OCI-LY7 (cell line): ENCODE measurements at regions not wholly inside any gene's neighbourhood (a gene's known extent, or its start where the extent isn't known, plus 50 kb on each side); places are given as distances from the start of the nearest gene placed in this dataset.

ENCODE experiments used
- BruUV-seq: library from RNA; stranded (reverse); fragments of 400-500 nt; replicated peaks from 2 replicates; lab custom pipeline; 2021; lab: Mats Ljungman, UMichigan
- CTCF ChIA-PET: fragments of 300-600 bp; sonication (Branson Sonifier 250); formaldehyde crosslinking; loops from one replicate; lab custom pipeline; 2022; ENCODE audit warnings: antibody characterized with exemption; ENCODE audit not compliant: unreplicated experiment; lab: Charles Lee
- POLR2A ChIA-PET: fragments of 300-600 bp; sonication (Branson Sonifier 250); formaldehyde crosslinking; loops from one replicate; lab custom pipeline; 2022; ENCODE audit warnings: antibody characterized with exemption; lab: Charles Lee
- DNase-seq: peaks from one replicate; pipeline ENCODE4 v3.0.0-alpha.2; 2015; ENCODE audit warnings: low spot score
- H2AFZ ChIP-seq: fragments of 200-600 bp; sonication (generic), shearing (Covaris generic); 2 replicates; pipeline ENCODE4 v1.6.1; 2014; ENCODE audit warnings: mild to moderate bottlenecking, antibody characterized with exemption, low read length, moderate library complexity
- H3K27ac ChIP-seq: fragments of 200-600 bp; sonication (generic); 2 replicates; pipeline ENCODE4 v1.5.1; 2014; ENCODE audit warnings: mixed run types, low read depth, mild to moderate bottlenecking, moderate library complexity, low read length, inconsistent platforms; ENCODE audit not compliant: poor library complexity, severe bottlenecking
- H3K36me3 ChIP-seq: fragments of 200-600 bp; sonication (generic); 2 replicates; pipeline ENCODE4 v1.6.1; 2014; ENCODE audit warnings: mild to moderate bottlenecking, antibody characterized with exemption, low read length, moderate library complexity, mixed read lengths; ENCODE audit not compliant: insufficient read depth
- H3K4me1 ChIP-seq: fragments of 200-600 bp; sonication (generic); 2 replicates; pipeline ENCODE4 v1.5.1; 2014; ENCODE audit warnings: mild to moderate bottlenecking, low read length; ENCODE audit not compliant: insufficient read depth, poor library complexity, severe bottlenecking
- H3K4me2 ChIP-seq: fragments of 200-600 bp; sonication (generic); 2 replicates; pipeline ENCODE4 v1.6.1; 2014; ENCODE audit warnings: mild to moderate bottlenecking, low read length
- H3K4me3 ChIP-seq: fragments of 200-600 bp; sonication (generic); 2 replicates; pipeline ENCODE4 v1.5.1; 2014; ENCODE audit warnings: mild to moderate bottlenecking, low read depth, low read length; ENCODE audit not compliant: poor library complexity, severe bottlenecking
- H3K79me2 ChIP-seq: fragments of 200-600 bp; sonication (generic); 2 replicates; pipeline ENCODE4 v1.6.1; 2016; ENCODE audit warnings: low read depth, mild to moderate bottlenecking, low read length, moderate library complexity, mixed read lengths; ENCODE audit not compliant: insufficient read depth
- H3K9me2 ChIP-seq: fragments of 200-600 bp; sonication (generic); 2 replicates; pipeline ENCODE4 v1.6.1; 2016; ENCODE audit warnings: mild to moderate bottlenecking, low read length, mixed read lengths; ENCODE audit not compliant: insufficient read depth
- H3K9me3 ChIP-seq: fragments of 200-600 bp; sonication (generic); 2 replicates; pipeline ENCODE4 v1.6.1; 2014; ENCODE audit warnings: mild to moderate bottlenecking, mixed run types, low read length, mixed read lengths
- H4K20me1 ChIP-seq: fragments of 200-600 bp; sonication (generic); 2 replicates; pipeline ENCODE4 v1.6.1; 2014; ENCODE audit warnings: mild to moderate bottlenecking, antibody characterized with exemption, low read length, moderate library complexity, mixed read lengths; ENCODE audit not compliant: insufficient read depth
- EZH2phosphoT487 ChIP-seq: fragments of 200-600 bp; sonication (generic); IDR thresholded peaks from 2 replicates; pipeline ENCODE4 v1.6.1; 2018; ENCODE audit warnings: low read depth, borderline replicate concordance, mild to moderate bottlenecking, mixed run types, antibody characterized with exemption, low read length, moderate library complexity, mixed read lengths
- intact Hi-C: fragments of 100-400 bp; cut with micrococcal nuclease; formaldehyde crosslinking; loops from one replicate; pipeline ENCODE4 v1.10.0; 2022; ENCODE audit not compliant: unreplicated experiment
- TF ChIP-seq, protein P1 (sequence below): fragments of 200-600 bp; sonication (generic); conservative IDR thresholded peaks from 2 replicates; pipeline ENCODE4 v1.5.1; 2014; ENCODE audit warnings: mild to moderate bottlenecking, antibody characterized with exemption, low read length, moderate library complexity, mixed read lengths

DNA sequence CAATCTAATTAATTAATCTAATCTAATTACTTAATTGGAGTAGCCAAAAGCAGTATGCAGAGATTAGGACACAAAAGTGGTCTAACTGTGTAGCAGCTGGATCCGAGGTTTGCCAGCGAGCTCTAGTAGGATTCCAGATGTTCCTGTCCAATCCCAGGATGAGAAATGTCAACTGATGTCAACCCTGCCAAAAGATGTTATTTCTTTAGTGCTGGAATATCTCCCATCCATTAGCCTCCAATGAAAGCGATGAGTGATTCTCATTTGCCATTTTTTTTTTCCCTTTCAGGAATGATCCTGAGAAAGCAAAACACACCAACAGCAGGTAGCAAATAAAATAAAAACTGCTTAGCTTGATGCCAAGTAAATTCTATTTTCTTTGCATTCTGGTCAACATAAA lies 372.9 kb downstream of the STIM2 start:
- no peak for TF ChIP-seq EZH2phosphoT487
- TF ChIP-seq, protein P1, sequence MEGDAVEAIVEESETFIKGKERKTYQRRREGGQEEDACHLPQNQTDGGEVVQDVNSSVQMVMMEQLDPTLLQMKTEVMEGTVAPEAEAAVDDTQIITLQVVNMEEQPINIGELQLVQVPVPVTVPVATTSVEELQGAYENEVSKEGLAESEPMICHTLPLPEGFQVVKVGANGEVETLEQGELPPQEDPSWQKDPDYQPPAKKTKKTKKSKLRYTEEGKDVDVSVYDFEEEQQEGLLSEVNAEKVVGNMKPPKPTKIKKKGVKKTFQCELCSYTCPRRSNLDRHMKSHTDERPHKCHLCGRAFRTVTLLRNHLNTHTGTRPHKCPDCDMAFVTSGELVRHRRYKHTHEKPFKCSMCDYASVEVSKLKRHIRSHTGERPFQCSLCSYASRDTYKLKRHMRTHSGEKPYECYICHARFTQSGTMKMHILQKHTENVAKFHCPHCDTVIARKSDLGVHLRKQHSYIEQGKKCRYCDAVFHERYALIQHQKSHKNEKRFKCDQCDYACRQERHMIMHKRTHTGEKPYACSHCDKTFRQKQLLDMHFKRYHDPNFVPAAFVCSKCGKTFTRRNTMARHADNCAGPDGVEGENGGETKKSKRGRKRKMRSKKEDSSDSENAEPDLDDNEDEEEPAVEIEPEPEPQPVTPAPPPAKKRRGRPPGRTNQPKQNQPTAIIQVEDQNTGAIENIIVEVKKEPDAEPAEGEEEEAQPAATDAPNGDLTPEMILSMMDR = no peak
- no TSS peak for BruUV-seq
- H4K20me1 ChIP-seq = no peaks in the 10 kb centered on the region
- no peak overlapping the region for H3K4me2 ChIP-seq
- no peaks in the 10 kb centered on the region for H3K9me2 ChIP-seq
- no peaks in the 10 kb centered on the region for H3K79me2 ChIP-seq
- POLR2A ChIA-PET = no interaction called here
- no peak overlapping the region for H3K27ac ChIP-seq
- CTCF ChIA-PET = no interaction called here
- H3K9me3 ChIP-seq = no peaks in the 10 kb centered on the region
- no peak overlapping the region for H2AFZ ChIP-seq
- no peaks in the 10 kb centered on the region for H3K4me1 ChIP-seq
- intact Hi-C loops = no loop called here
- no peak overlapping the region for H3K4me3 ChIP-seq
- no peak for DNase-seq
- H3K36me3 ChIP-seq = no peaks in the 10 kb centered on the region

DNA sequence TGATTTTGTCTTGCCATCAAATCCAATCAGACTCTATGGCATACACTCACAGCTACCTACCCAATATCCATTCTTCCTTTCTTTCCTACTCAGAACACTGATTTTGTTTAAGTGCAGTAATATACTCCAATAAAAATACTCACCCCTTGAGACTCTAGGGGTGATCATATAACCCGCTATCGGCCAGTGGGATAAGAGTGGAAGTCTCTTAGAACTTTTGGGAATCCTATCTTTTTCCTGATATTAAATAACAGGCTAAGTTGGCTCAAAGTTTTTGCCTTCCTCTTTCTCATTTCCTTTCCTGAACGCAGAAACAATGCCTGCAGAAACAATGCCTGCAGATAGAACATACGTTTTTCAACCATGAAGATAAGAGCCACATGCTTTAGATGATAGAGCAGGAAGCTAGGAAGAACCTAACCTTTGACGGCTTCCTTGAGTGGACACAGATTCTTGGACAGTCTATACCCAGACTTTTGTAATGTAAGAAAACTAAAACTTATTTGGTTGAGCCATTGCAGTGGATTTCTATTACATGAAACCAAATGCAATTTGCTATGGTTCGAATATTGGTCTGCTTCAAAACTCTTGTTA lies 373.8 kb downstream of the STIM2 start:
- ChIA-PET CTCF (no interaction called here), POLR2A (no interaction called here)
- intact Hi-C loops = no loop called here
- Histone ChIP-seq H3K4me2 (no peak overlapping the region), H4K20me1 (no peaks in the 10 kb centered on the region), H3K4me3 (no peak overlapping the region), H3K36me3 (no peaks in the 10 kb centered on the region), H3K9me3 (no peaks in the 10 kb centered on the region), H3K9me2 (no peaks in the 10 kb centered on the region), H2AFZ (no peak overlapping the region), H3K27ac (no peak overlapping the region), H3K4me1 (no peaks in the 10 kb centered on the region), H3K79me2 (no peaks in the 10 kb centered on the region)
- no peak for TF ChIP-seq EZH2phosphoT487
- TF ChIP-seq, protein P1 = no peak
- DNase-seq = no peak
- BruUV-seq = no TSS peak

DNA sequence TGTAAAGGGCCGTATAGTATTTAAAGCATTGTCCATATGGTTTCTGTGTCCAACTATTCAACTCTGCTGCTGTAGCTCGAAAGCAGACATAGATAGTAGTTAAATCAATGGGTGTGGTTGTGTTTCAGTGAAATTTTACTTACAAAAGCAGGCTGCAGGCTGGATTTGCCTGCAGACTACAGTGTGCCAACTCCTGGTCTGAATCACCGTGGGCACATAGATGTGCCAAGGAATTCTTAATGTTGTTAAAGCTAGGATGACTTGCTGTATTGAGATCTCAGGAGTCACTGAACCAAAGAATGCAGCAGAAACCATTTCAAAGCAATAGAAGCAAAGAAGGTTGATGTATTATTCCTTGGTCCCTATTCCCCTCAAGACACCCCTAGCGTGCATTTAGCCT lies 379.0 kb downstream of the STIM2 start:
- no peaks in the 10 kb centered on the region for H3K79me2 ChIP-seq
- ChIA-PET CTCF (no interaction called here), POLR2A (no interaction called here)
- H3K4me3 ChIP-seq = no peak overlapping the region
- H3K9me3 ChIP-seq = no peaks in the 10 kb centered on the region
- H3K4me1 ChIP-seq = no peaks in the 10 kb centered on the region
- intact Hi-C loops = no loop called here
- no peaks in the 10 kb centered on the region for H3K36me3 ChIP-seq
- H3K27ac ChIP-seq = no peak overlapping the region
- DNase-seq = no peak
- TF ChIP-seq, protein P1 = no peak
- no peak for TF ChIP-seq EZH2phosphoT487
- no peaks in the 10 kb centered on the region for H4K20me1 ChIP-seq
- H3K4me2 ChIP-seq = no peak overlapping the region
- no TSS peak for BruUV-seq
- no peak overlapping the region for H2AFZ ChIP-seq
- no peaks in the 10 kb centered on the region for H3K9me2 ChIP-seq
